GM12872 (cell line): ENCODE measurements at regions not wholly inside any gene's neighbourhood (a gene's known extent, or its start where the extent isn't known, plus 50 kb on each side); places are given as distances from the start of the nearest gene placed in this dataset.

ENCODE experiments used
- CTCF ChIP-seq: IDR thresholded peaks from 3 replicates; pipeline ENCODE4 v1.5.1; 2011; ENCODE audit warnings: low read depth, mild to moderate bottlenecking, low read length, moderate library complexity; ENCODE audit not compliant: insufficient read depth

- no peak for TF ChIP-seq CTCF
These were observed 417.6 kb downstream of the GALC start for GRCh38 chr14:87575378-87575777.

- no peak for TF ChIP-seq CTCF
These were observed 419.4 kb downstream of the GALC start for GRCh38 chr14:87573591-87573990.

- TF ChIP-seq CTCF, result no peak
These were observed 425.2 kb downstream of the GALC start for GRCh38 chr14:87567618-87568295.

GRCh38 chr14:87566991-87567390, 426.0 kb downstream of the GALC start:
- no peak for TF ChIP-seq CTCF

GRCh38 chr14:87547536-87547935, 445.4 kb downstream of the GALC start:
- TF ChIP-seq CTCF, result no peak

- TF ChIP-seq CTCF, result no peak
These were observed 450.7 kb downstream of the GALC start for GRCh38 chr14:87542288-87542687.

- TF ChIP-seq CTCF, result no peak
These were observed 452.6 kb downstream of the GALC start for GRCh38 chr14:87540339-87540738.
